HEK293 (cell line): ENCODE measurements at regions not wholly inside any gene's neighbourhood (a gene's known extent, or its start where the extent isn't known, plus 50 kb on each side); places are given as distances from the start of the nearest gene placed in this dataset.

ENCODE experiments used
- TCF7L2 ChIP-seq: IDR thresholded peaks from 2 replicates; pipeline ENCODE4 v1.6.1; 2011; ENCODE audit warnings: low read depth, mild to moderate bottlenecking, inconsistent platforms, low read length, moderate library complexity, borderline replicate concordance
- WT1 ChIP-seq: fragments of 450-650 bp; formaldehyde crosslinking; IDR thresholded peaks from 2 replicates; pipeline ENCODE4 v1.5.1; 2016; ENCODE audit warnings: missing biosample characterization, missing genetic modification characterization
- ZNF23 ChIP-seq: fragments of 450-650 bp; formaldehyde crosslinking; IDR thresholded peaks from 2 replicates; pipeline ENCODE4 v1.5.1; 2016; ENCODE audit warnings: missing biosample characterization, missing genetic modification characterization, borderline replicate concordance
- ZNF274 ChIP-seq, 2 experiments: fragments of 200-500 bp in 1 of 2; fragments of 450-650 bp in 1 of 2; sonication (Bioruptor generic) in 1 of 2; formaldehyde crosslinking in 1 of 2; IDR thresholded peaks; 2 replicates each; pipeline versions ENCODE4 v1.5.1 to v1.6.1; 2014 to 2016; ENCODE audit warnings: borderline replicate concordance in 1 of 2, inconsistent platforms in 1 of 2, low read length in 1 of 2, missing biosample characterization in 1 of 2, missing genetic modification characterization in 1 of 2
- ZNF501 ChIP-seq: fragments of 450-650 bp; formaldehyde crosslinking; IDR thresholded peaks from 2 replicates; pipeline ENCODE4 v1.5.1; 2016; ENCODE audit warnings: missing biosample characterization, missing genetic modification characterization
- ZNF654 ChIP-seq: fragments of 450-650 bp; formaldehyde crosslinking; IDR thresholded peaks from 2 replicates; pipeline ENCODE4 v1.5.1; 2016; ENCODE audit warnings: low read depth, missing biosample characterization, missing genetic modification characterization
- ZNF664 ChIP-seq: fragments of 450-650 bp; formaldehyde crosslinking; IDR thresholded peaks from 2 replicates; pipeline ENCODE4 v1.5.1; 2016; ENCODE audit warnings: missing biosample characterization, missing genetic modification characterization

- TF ChIP-seq ZNF654 (no peak), ZNF664 (tag by site-specific recombination) (no peak), ZNF274 (IDR thresholded peaks at IDR 0.05; ENCODE audit: low read length) (no peak), ZNF274 (tag by site-specific recombination; IDR thresholded peaks at IDR 0.05; ENCODE audit: borderline replicate concordance) (no peak), ZNF23 (no peak), ZNF501 (tag by site-specific recombination) (no peak), WT1 (tag by site-specific recombination) (no peak), TCF7L2 (no peak)
Observed at GRCh38 chr5:92527311-92528078, 1053.5 kb downstream of the NR2F1-AS1 start.
